Activated gamma-delta T cell treated with Interleukin-2 at 50 U/mL for 16 hours (primary cell): ENCODE measurements at regions not wholly inside any gene's neighbourhood (a gene's known extent, or its start where the extent isn't known, plus 50 kb on each side); places are given as distances from the start of the nearest gene placed in this dataset.
"Not testable (repeated sequence)": the region's sequence is repeated elsewhere in the genome, so short reads cannot be mapped to it uniquely, and the experiment has no call there.

ENCODE experiments used
- DNase-seq: peaks from one replicate; pipeline ENCODE4 v3.0.0-alpha.2; 2020

DNA sequence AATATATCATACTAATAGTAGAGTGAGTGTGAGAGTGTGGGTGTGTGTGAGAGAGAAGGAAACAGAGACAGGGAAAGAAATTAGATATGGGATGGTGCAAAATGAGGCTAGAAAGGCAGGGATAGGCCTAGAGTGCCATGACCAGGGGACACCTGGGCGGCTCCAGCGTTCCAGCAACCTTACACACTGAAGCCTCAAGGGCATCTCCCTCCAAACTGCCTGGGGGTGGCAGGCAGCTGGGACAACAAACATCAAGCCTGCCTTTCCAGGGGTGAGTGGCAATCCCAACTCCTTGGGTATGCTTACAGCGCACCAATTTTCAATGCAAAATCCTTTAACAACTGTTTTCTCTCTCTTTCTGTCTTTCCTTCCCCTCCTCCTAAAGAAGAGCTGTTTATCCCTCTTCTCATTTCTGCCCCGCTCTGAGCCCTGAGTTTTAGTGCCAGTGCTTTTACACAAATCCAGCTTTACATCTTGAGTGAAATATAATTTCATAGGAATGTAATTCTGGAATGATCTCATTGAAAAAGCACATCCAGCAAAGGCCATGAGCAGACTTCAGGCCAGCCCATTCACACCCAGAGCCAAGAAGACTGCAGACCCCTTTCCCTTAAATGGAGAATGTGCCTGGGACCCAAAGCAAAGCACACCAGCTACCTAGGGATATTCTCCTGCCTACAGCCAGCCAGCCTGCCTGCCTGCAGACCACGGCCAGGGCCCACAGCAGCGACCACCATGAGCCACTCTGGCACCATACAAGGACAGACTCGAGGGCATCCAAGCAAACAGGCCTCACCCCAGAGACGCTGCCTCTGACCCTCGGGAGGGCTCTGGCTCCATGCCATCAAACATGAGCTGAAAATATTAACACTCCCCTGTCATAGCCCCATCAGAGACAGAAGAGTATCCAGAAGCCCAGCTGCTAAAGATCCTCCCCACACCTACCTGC is 90.3 kb downstream of the RPL27A start:
- DNase-seq: no peak

- DNase-seq: no peak
These were observed 91.4 kb downstream of the RPL27A start for GRCh38 chr11:8773916-8774539.

DNA sequence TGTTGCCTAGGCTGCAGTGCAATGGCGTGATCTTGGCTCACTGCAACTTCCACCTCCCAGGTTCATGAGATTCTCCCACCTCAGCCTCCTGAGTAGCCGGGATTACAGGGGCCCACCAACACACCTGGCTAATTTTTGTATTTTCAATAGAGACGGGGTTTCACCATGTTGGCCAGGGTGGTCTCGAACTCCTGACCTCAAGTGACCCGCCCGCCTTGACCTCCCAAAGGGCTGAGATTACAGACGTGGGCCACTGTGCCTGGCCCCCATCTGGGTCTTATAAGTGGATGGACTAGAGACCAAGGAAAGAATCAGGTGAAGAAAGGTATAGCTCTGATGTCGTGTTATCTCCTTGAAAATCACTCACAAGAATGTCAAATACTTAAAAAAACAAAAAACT is 92.3 kb downstream of the RPL27A start:
- not testable (repeated sequence) for DNase-seq

DNA sequence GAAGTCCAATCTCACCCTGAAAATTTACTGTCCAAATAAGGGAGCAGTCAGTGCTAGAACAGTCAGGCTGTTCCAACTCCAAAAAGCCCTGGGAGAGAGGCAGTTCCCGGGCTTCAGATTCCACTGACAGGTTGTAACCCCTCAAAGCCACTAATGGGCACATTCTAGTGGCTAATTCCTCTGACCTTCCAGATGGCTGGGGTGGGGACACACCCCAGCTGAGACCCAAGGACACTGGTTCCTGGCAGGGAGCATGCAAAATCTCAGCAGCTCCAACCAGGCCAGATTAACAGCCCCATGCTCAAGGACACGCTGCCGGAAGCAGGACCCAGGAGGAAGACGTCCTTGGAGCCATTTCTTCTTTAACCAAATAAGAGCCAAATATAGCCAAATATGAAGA is 92.7 kb downstream of the RPL27A start:
- DNase-seq: no peak

DNA sequence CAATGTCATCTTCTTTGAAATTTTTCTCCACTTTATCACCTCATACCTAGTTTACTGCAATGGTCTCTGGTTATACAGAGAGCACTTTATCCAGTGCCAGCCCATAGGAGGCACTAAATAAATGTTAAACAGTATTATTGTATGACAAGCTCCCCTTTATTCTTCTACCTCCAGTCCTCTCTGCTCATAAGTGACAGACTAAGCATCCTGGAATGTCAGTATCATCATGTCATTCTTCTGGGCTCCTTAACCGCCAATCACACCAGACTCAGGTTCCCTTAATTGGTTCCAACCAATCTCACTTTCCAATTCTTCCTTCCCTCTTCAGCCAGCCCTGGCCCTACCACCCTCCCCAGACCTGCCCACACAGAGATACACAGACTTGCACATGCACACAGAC is 93.1 kb downstream of the RPL27A start:
- no peak for DNase-seq

- no peak for DNase-seq
These were observed 93.6 kb downstream of the RPL27A start for GRCh38 chr11:8776209-8776608.

- DNase-seq: no peak
These were observed 95.5 kb downstream of the RPL27A start for GRCh38 chr11:8777907-8778767.

DNA sequence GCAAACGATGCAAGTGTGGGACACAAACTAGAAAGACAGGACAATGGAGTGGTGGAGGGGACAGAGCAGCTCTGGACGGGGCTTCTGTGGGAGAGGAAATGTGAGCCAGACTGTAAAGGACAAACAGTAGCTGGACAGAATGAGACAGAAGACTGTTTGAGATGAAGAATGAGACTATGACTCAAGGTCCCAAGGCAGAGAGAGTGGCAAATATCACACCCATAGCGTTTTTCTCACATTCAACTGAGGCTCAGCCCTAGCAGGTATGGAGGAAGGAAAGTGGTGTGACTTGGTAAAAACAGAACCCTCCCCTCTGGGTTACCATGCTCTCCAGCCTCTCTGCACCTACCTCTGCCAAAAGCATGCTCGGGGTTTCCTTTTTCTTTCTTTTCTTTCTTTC is 96.5 kb downstream of the RPL27A start:
- no peak for DNase-seq

DNA sequence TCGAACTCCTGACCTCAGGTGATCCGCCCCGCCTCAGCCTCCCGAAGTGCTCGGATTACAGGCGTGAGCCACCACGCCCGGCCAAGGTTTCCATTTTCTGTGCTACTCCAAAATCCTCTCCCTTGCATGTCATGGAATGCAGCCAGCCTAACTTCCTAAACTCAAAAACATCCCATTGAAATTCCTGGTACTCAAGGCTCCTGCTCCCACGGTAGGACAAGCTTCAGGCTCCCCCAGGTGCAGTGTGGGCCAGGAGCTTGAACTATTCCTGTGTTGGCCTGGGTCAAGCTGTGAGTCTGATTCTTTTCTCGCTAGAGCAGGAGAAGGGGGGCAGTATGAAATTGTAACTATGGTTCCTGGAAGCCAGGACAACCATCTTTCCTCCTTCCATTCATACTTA is 97.1 kb downstream of the RPL27A start:
- no peak for DNase-seq

GRCh38 chr11:8784954-8785353 is 102.4 kb downstream of the RPL27A start:
- DNase-seq: no peak

DNA sequence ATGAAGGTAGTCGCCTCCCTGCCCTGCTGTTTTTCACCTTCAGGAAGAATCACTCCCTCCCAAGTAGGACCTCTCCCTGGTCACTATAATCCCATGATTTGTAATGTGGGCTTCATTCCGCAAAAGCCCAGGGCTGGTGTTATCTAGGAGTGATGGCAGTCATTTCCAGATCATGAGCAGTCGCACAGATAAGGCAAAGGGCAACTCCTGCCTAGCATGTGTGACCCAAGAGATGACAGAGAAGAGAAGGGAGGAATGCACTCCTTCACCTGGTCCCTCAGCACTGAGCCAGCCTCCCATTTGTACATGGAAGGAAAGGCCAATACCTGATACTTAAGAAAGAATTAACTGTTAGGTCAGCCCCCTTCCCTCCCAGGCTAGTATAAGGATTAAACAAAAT is 102.9 kb downstream of the RPL27A start:
- DNase-seq: no peak

- DNase-seq: no peak
These were observed 103.4 kb downstream of the RPL27A start for GRCh38 chr11:8785998-8786397.

GRCh38 chr11:8786933-8787332 is 104.3 kb downstream of the RPL27A start:
- no peak for DNase-seq

DNA sequence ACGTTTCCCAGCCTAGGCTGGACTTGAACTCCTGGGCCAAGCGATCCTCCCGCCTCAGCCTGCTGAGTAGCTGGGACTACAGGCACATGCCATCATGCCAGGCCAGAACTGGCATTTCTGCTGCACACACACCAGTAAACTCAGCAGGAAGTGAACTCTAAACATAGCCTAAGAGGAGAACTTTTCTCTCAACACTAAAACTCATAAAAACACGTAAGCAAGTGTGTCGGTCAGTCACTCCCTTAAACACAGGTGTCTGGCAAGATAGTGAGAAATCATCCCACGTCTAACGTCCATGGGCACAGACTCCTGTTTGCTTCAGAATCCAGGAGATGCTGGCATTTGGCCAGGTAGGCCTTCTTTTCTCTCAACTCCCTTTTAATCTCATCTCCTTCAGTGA is 104.8 kb downstream of the RPL27A start:
- DNase-seq: no peak

DNA sequence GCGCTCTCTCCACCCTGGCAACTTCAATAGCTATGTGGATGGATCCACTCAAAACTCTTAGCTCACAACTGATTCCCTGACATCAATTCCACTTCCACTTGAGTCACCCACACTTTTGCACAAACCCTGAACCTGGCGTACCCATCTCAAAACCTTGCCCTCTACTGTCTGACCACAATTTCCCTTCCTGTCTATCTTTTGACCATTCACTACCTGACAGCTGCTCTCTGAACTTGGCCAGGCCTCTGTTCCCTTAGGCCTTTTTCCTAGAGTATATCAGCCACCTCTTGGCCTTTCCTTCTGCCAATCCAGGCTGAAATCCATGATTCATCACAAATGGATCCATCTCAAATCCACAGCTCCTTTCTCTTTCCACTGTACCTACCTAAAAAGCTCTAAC is 106.0 kb downstream of the RPL27A start:
- no peak for DNase-seq

DNA sequence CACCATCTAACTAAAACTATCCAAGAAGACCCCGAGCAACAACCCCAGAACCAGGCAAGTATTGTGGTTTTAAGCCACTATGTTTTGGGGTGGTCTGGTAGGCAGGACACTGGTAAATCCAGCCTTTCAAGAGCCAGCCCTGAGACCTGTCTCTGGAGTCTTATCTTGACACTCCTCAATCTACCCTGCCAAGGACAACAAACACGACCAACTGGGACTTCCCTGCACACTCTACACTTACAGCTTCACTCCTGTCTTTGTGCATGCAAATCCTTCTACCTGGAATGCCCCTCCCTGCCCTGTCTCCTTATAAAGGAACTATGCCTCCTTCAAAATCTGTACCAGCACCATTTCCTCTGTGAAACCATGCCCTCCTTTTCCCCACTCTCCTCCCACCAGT is 107.3 kb downstream of the RPL27A start:
- no peak for DNase-seq

GRCh38 chr11:8790968-8791367 is 108.4 kb downstream of the RPL27A start:
- no peak for DNase-seq

DNA sequence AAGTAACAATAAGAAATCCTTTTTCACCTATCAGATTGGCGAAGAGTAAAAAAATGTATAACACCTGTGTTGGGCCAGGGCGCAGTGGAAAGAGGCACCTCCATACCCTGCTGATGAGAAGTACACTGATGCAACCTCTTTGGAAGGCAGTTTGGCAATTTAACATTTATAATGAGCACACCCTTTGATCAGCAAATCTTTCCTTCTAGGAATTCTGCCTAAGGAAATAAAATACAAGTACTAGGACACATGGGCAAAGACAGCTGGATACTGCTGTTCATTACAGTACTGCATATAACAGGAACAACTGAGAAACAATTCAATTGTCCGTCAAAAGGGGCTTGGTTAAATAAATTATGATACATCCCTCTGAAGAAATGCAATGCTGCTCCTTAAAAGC is 110.1 kb downstream of the RPL27A start:
- no peak for DNase-seq

- DNase-seq: no peak
These were observed 110.7 kb downstream of the RPL27A start for GRCh38 chr11:8793114-8793777.

GRCh38 chr11:8794126-8794525 is 111.5 kb downstream of the RPL27A start:
- no peak for DNase-seq

DNA sequence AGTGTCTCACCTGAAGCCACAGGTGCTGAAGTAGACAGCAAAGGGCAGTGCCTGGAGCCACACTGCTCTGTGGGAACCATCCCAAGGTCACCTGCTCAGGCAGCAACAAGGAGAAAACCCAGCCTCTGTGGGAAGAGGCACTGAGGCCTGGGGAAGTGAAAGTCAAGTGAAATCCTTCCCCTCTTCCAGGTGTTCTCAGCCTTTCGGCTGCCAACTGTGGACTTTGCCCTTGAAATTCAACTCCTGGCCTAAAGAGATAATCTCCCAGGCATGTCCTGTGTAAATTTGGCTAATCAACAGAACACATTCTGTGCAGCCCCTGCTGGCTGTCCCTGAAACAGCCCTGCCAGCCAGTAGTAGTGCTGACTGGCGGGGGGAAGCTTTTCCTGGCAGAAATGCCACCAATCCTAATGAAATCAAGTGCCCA is 112.1 kb downstream of the RPL27A start:
- no peak for DNase-seq

GRCh38 chr11:8796941-8797340 is 114.0 kb upstream of the AKIP1 start:
- no peak for DNase-seq

GRCh38 chr11:8799273-8799672 is 111.7 kb upstream of the AKIP1 start:
- no peak for DNase-seq
